HG03060 (cell line): ENCODE measurements at regions not wholly inside any gene's neighbourhood (a gene's known extent, or its start where the extent isn't known, plus 50 kb on each side); places are given as distances from the start of the nearest gene placed in this dataset.

Experiments
- ATAC-seq: cut with Tn5 transposase; IDR thresholded peaks from one replicate; pipeline ENCODE4 v1.9.1; 2021; ENCODE audit warnings: low read depth, moderate number of reproducible peaks; ENCODE audit not compliant: unreplicated experiment

- ATAC-seq = no peak
These were observed 1304.5 kb downstream of the AACS start for GRCh38 chr12:126369487-126370463.

DNA sequence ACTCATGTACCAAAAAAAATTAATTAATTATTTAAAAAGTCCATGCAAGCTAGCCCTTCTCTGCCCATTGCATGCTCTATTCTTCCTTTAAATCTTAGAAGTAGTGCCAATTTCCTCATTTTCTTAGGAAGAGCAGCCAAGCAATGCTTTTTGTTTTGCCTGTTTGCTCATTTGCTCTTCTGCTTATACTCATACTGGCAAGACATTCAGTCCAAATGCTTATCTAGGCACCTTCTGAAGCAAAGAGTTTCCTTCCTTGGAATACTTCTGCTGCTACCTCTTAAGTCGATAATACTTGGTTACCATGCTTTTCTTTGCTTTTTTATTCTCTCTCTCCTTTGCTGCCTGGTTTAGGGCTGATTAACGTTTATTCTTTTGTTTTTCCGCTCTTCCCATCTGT, 1318.3 kb downstream of the AACS start:
- ATAC-seq = no peak

DNA sequence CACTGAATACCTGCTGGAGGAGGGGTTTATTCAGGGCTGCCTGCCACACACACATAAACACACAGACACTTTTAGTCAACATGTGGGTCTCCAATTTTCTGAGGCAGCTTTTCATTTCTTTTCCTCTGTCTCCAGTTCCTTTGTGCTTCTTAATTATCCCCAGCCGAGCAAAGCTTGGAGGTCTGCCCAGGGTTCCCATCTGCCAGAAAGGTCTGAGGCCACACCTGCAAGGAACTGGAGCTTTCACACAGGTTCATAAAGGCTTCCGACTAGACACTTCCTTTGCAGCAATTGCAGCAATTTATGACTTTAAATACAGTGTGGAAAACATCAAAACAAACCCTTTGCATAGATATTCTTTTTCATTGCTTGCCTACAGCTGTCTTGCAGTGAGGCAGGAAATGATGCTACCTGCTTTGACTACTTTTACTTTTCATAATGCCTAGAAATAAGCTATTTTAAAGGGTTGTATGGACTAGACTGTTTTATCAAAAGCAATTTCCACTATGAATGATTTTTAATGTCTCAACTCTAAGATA, 1318.9 kb downstream of the AACS start:
- ATAC-seq = no peak

- no peak for ATAC-seq
These were observed 1320.5 kb downstream of the AACS start for GRCh38 chr12:126385785-126386184.

DNA sequence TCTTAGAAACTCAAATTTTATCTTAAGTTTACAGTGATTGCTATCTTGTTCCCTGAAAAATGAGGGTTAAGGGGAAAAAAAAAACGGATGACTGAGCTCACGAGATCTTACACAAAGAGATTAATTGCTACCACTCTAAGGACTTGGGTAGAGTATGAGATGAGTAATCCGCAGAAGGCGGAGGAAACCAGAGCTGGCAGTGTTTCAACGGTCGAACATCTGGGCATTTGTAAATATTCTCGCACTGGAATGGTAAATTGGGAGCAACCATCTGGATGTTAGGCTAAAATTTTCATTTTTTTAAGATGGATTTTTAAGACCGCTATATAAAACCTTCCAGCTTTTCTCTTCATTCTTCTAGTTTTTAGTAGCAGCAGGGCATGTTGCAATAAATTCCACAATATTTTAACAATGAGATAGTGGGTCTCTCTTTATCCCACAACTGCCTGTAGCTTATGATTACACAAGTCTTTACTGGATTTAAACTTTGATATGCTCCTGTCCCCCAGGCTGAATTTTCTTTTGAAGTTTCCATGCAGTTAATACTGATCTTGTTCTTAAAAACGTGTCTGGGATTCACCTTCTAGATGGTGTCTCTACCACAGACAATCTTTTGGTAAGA, 1324.1 kb downstream of the AACS start:
- no peak for ATAC-seq

- ATAC-seq = no peak
These were observed 1324.7 kb downstream of the AACS start for GRCh38 chr12:126389961-126390360.

DNA sequence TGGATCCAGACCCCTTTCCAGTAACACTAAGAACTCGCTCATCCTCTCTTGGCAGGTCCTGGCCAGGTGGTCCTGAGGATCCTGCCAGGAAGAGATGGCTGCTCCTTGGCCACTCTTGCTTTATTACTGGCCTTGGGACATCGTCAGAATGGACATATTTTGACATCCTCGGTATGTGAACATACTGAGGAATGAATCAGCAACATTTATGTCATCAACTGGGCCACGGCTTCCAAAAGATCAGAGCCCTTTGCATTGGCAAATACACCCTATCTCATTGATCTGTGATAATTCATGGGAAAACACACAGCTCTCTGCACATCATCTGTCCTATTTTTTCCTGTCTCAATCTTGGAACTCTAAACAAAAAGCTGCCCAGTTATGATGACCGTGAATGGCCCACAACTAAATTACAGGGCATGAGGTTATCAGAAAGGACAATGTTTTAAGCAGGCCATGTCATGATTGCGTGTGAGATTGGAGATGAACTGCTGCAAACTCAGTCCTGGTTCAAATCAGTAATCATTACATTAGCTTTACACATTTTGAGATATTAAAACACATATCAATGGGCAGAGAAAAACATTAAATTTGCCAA, 1325.8 kb downstream of the AACS start:
- ATAC-seq = no peak

GRCh38 chr12:126396536-126396935, 1331.3 kb downstream of the AACS start:
- no peak for ATAC-seq

DNA sequence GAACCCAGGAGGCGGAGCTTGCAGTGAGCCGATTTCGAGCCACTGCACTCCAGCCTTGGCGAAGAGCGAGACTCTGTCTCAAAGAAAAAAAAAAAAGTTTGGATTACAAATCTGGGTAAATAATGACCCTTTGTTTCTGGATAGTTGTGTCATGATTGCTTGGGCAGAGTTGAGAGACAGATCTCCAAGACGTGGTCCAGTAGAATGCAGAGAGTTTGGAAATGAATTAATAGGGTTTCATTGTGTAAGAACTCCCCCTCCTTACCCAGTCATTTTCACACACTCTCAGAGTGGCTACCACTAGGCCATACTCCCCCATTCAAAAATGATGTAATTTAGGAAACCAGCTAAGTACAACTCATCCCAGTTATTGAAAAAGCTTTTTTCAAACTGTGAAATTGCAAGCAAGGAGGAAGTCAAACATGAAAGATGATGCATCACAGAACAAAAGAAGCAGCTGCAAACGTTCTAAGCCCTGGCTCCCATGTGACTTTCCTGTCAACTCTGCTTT, 1331.9 kb downstream of the AACS start:
- no peak for ATAC-seq

GRCh38 chr12:126397660-126398059, 1332.4 kb downstream of the AACS start:
- ATAC-seq = no peak

GRCh38 chr12:126400831-126401230, 1335.6 kb downstream of the AACS start:
- ATAC-seq = no peak

DNA sequence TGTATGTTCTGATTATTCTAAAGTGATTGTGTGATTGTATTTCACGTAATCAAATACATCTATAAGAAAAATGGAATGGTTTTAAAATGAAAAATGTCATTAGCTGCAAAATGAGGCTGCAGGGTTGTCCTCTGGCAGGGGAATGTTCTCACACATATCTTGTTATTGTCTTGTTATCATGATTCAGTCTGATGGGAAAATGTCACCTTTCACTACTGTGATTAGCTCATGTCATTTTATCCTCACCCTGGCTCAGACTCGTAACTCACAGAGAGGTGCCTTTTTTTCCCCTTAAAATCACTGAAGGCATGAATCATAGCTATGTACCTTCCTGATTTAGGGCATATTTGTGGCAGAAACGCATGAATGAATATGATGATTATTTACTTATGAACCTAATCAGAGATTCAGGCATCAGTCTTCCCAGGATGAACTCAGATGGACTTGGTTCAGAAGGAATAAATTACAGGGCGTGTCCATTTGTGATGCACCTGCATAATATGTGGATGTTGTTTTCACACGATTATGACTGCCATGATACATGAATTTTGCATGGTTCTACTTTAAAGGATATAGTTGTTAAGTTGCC, 1339.2 kb downstream of the AACS start:
- ATAC-seq = no peak

DNA sequence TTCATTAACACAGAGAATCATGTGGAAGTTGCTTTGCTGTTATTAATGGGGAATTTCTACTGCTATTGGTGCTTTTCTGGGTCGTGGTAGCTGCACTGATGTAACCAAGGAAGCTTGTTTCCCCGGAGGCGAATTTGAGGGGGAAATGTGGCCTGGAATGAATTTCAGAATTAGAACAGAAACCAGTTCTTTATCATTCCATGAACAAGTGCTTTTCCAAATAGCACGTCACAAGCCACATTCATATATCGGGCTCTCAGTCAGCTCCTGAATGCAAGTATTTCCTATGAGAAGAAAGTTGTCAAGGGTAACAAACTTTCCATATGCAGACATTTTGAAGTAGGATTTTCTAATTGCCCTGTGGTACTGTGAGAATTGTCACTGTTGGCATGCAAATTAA, 1353.2 kb downstream of the AACS start:
- ATAC-seq = no peak

GRCh38 chr12:126419131-126419530, 1353.9 kb downstream of the AACS start:
- ATAC-seq = no peak

GRCh38 chr12:126424696-126425095, 1359.5 kb downstream of the AACS start:
- no peak for ATAC-seq

- ATAC-seq = no peak
These were observed 1360.0 kb downstream of the AACS start for GRCh38 chr12:126425264-126425663.

GRCh38 chr12:126428769-126429168, 1363.5 kb downstream of the AACS start:
- ATAC-seq = no peak

DNA sequence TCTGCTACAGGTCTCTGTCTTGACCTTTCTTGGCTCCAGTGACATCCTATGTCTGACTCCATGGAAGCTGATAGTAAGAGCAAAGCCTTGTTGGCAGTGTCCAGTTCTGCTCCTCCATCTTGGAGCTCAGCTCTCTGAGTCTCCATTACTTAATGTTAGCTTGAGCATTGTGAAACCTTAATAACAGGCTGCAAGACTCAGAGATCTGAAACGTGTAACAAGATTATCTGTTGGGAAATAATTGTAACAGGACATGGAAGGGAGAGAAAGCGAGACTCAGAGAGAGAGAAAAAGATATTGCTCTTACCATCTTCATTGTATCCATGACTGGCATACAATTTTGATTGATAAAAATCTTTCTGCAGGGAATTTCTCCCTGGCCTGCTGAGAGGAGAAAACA, 1365.7 kb downstream of the AACS start:
- ATAC-seq = no peak

- ATAC-seq = no peak
These were observed 1366.5 kb downstream of the AACS start for GRCh38 chr12:126431767-126432166.

GRCh38 chr12:126432780-126433179, 1367.5 kb downstream of the AACS start:
- no peak for ATAC-seq
